Activated B cell treated with CpG ODN at 0.5 μM for 24 hours (primary cell): ENCODE measurements at regions not wholly inside any gene's neighbourhood (a gene's known extent, or its start where the extent isn't known, plus 50 kb on each side); places are given as distances from the start of the nearest gene placed in this dataset.

Experiments
- ATAC-seq: fragments of 200-7000 bp; cut with Tn5 transposase; one replicate; pipeline ENCODE4 v1.10.0; 2021; ENCODE audit warnings: low read depth, mild to moderate bottlenecking, moderate library complexity
- CTCF ChIA-PET: fragments of 350-600 bp; sonication (Branson Sonifier 250); formaldehyde crosslinking; loops from one replicate; lab custom pipeline; 2021; ENCODE audit warnings: antibody characterized with exemption; lab: Charles Lee
- POLR2A ChIA-PET: fragments of 350-600 bp; sonication (Branson Sonifier 250); formaldehyde crosslinking; loops from one replicate; lab custom pipeline; 2021; ENCODE audit warnings: antibody characterized with exemption; lab: Charles Lee
- DNase-seq: peaks from one replicate; pipeline ENCODE4 v3.0.0; 2022
- H3K27ac Mint-ChIP-seq: one replicate; pipeline ENCODE4 v1.8.0; 2020; ENCODE audit warnings: mixed read lengths
- H3K27me3 Mint-ChIP-seq: one replicate; pipeline ENCODE4 v1.8.0; 2021; ENCODE audit warnings: mixed read lengths
- H3K36me3 Mint-ChIP-seq: one replicate; pipeline ENCODE4 v1.8.0; 2021; ENCODE audit warnings: low read depth, mixed read lengths
- H3K4me1 Mint-ChIP-seq: one replicate; pipeline ENCODE4 v1.8.0; 2021; ENCODE audit warnings: mixed read lengths
- H3K4me3 Mint-ChIP-seq: one replicate; pipeline ENCODE4 v1.8.0; 2020; ENCODE audit warnings: mild to moderate bottlenecking, mixed read lengths
- H3K9me3 Mint-ChIP-seq: one replicate; pipeline ENCODE4 v1.8.0; 2020; ENCODE audit warnings: mixed read lengths
- intact Hi-C: fragments of 100-400 bp; cut with micrococcal nuclease; formaldehyde crosslinking; loops from one replicate; pipeline ENCODE4 v1.15.1; 2024
- TF ChIP-seq, protein P1 (sequence below): fragments of 200-600 bp; IDR thresholded peaks from one replicate; pipeline ENCODE4 v1.8.0; 2022; ENCODE audit warnings: antibody characterized with exemption, mild to moderate bottlenecking

- no peaks in the 10 kb centered on the region for H3K4me1 Mint-ChIP-seq
- intact Hi-C loops: no loop called here
- ATAC-seq (no peak), DNase-seq (no peak)
- no peak overlapping the region for H3K4me3 Mint-ChIP-seq
- TF ChIP-seq, protein P1, sequence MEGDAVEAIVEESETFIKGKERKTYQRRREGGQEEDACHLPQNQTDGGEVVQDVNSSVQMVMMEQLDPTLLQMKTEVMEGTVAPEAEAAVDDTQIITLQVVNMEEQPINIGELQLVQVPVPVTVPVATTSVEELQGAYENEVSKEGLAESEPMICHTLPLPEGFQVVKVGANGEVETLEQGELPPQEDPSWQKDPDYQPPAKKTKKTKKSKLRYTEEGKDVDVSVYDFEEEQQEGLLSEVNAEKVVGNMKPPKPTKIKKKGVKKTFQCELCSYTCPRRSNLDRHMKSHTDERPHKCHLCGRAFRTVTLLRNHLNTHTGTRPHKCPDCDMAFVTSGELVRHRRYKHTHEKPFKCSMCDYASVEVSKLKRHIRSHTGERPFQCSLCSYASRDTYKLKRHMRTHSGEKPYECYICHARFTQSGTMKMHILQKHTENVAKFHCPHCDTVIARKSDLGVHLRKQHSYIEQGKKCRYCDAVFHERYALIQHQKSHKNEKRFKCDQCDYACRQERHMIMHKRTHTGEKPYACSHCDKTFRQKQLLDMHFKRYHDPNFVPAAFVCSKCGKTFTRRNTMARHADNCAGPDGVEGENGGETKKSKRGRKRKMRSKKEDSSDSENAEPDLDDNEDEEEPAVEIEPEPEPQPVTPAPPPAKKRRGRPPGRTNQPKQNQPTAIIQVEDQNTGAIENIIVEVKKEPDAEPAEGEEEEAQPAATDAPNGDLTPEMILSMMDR: no peak
- no peak overlapping the region for H3K27ac Mint-ChIP-seq
- H3K9me3 Mint-ChIP-seq: no peaks in the 10 kb centered on the region
- ChIA-PET POLR2A (no interaction called here), CTCF (no interaction called here)
- H3K27me3 Mint-ChIP-seq: no peaks in the 10 kb centered on the region
- H3K36me3 Mint-ChIP-seq: no peaks in the 10 kb centered on the region
These were observed 703.2 kb upstream of the STXBP6 start for GRCh38 chr14:25753130-25753529.

- CTCF ChIA-PET: no interaction called here
- TF ChIP-seq, protein P1: no peak
- no peak for ATAC-seq
- H3K27me3 Mint-ChIP-seq: no peaks in the 10 kb centered on the region
- H3K4me3 Mint-ChIP-seq: no peak overlapping the region
- POLR2A ChIA-PET: no interaction called here
- H3K9me3 Mint-ChIP-seq: no peaks in the 10 kb centered on the region
- H3K27ac Mint-ChIP-seq: no peak overlapping the region
- no peaks in the 10 kb centered on the region for H3K4me1 Mint-ChIP-seq
- DNase-seq: no peak
- intact Hi-C loops: no loop called here
- no peaks in the 10 kb centered on the region for H3K36me3 Mint-ChIP-seq
These were observed 700.5 kb upstream of the STXBP6 start for GRCh38 chr14:25750436-25750835.
